B cell (primary cell): ENCODE measurements at regions not wholly inside any gene's neighbourhood (a gene's known extent, or its start where the extent isn't known, plus 50 kb on each side); places are given as distances from the start of the nearest gene placed in this dataset.

Experiments used
- ATAC-seq: fragments of 200-7000 bp; cut with Tn5 transposase; one replicate; pipeline ENCODE4 v1.10.0; 2021; ENCODE audit warnings: low read depth, mild to moderate bottlenecking, moderate number of reproducible peaks, moderate library complexity
- CTCF ChIA-PET: fragments of 350-600 bp; sonication (Branson Sonifier 250); formaldehyde crosslinking; loops from one replicate; lab custom pipeline; 2021; ENCODE audit warnings: antibody characterized with exemption, inconsistent platforms; lab: Charles Lee
- POLR2A ChIA-PET: fragments of 350-600 bp; sonication (Branson Sonifier 250); formaldehyde crosslinking; loops from one replicate; lab custom pipeline; 2021; ENCODE audit warnings: antibody characterized with exemption; lab: Charles Lee
- DNase-seq: peaks from one replicate; pipeline ENCODE4 v3.0.0; 2013
- H2AFZ ChIP-seq: 2 replicates; pipeline ENCODE4 v1.6.1; 2012; ENCODE audit warnings: mild to moderate bottlenecking, low read depth, low read length; ENCODE audit not compliant: insufficient read depth, poor library complexity, severe bottlenecking
- H3K27ac ChIP-seq, 2 donors: 1 replicate in 1 of 2; 2 replicates in 1 of 2; pipeline ENCODE4 v1.5.1; 2012 to 2013; ENCODE audit warnings: low read length in 2 of 2, mild to moderate bottlenecking in 2 of 2, moderate library complexity in 1 of 2
- H3K27me3 ChIP-seq, 4 experiments: fragments of 200-600 bp in 1 of 4; sonication (generic) in 1 of 4; replicated peaks in 1 of 4; 1 replicate in 2 of 4; 2 replicates in 2 of 4; pipeline versions ENCODE4 v1.6.1 to v1.7.0; 2013 to 2016; ENCODE audit warnings: low read length in 3 of 4, mild to moderate bottlenecking in 2 of 4, mixed read lengths in 1 of 4, moderate library complexity in 1 of 4; ENCODE audit not compliant: insufficient read depth in 4 of 4, control insufficient read depth in 3 of 4; ENCODE audit errors: control extremely low read depth in 1 of 4
- H3K36me3 ChIP-seq, 2 experiments: replicated peaks in 1 of 2; 1 replicate in 1 of 2; 2 replicates in 1 of 2; pipeline versions ENCODE4 v1.6.1 to v1.7.1; 2013; ENCODE audit warnings: low read length in 1 of 2; ENCODE audit not compliant: insufficient read depth in 2 of 2, control insufficient read depth in 1 of 2; ENCODE audit errors: control extremely low read depth in 1 of 2, extremely low read depth in 1 of 2
- H3K4me1 ChIP-seq, 2 donors: fragments of 200-600 bp in 1 of 2; sonication (generic) in 1 of 2; 1 replicate in 1 of 2; 2 replicates in 1 of 2; pipeline versions ENCODE4 v1.5.1 to v1.6.1; 2013 to 2017; ENCODE audit warnings: low read length in 2 of 2; ENCODE audit not compliant: control insufficient read depth in 2 of 2, insufficient read depth in 2 of 2
- H3K4me2 ChIP-seq: replicated peaks from 2 replicates; pipeline ENCODE3; 2012; ENCODE audit warnings: mild to moderate bottlenecking, low read depth, low read length; ENCODE audit not compliant: poor library complexity, severe bottlenecking
- H3K4me3 ChIP-seq, 5 experiments: fragments of 200-600 bp in 1 of 5; sonication (generic) in 1 of 5; 1 replicate in 3 of 5; 2 replicates in 2 of 5; pipeline versions ENCODE4 v1.5.1 to v1.7.0; 2011 to 2016; ENCODE audit warnings: low read length in 4 of 5, mild to moderate bottlenecking in 4 of 5, low read depth in 2 of 5, control low read depth in 1 of 5, moderate library complexity in 1 of 5; ENCODE audit not compliant: insufficient read depth in 1 of 5; ENCODE audit errors: control extremely low read depth in 1 of 5, extremely low read depth in 1 of 5
- H3K79me2 ChIP-seq: fragments of 200-600 bp; sonication (generic); one replicate; pipeline ENCODE4 v1.6.0; 2016; ENCODE audit warnings: low read length; ENCODE audit not compliant: control insufficient read depth, insufficient read depth
- H3K9ac ChIP-seq: fragments of 200-600 bp; sonication (generic); 2 replicates; pipeline ENCODE4 v1.6.1; 2017; ENCODE audit warnings: mild to moderate bottlenecking, low read length, moderate library complexity
- H3K9me3 ChIP-seq, 3 donors: one replicate each; pipeline versions ENCODE4 v1.6.1 to v1.7.1; 2013; ENCODE audit warnings: low read length in 2 of 3; ENCODE audit not compliant: control insufficient read depth in 2 of 3, insufficient read depth in 1 of 3; ENCODE audit errors: control extremely low read depth in 1 of 3
- H4K20me1 ChIP-seq: 2 replicates; pipeline ENCODE4 v1.6.0; 2012; ENCODE audit warnings: mild to moderate bottlenecking, low read length; ENCODE audit not compliant: insufficient read depth, control insufficient read depth, poor library complexity, severe bottlenecking
- H3K27ac Mint-ChIP-seq: one replicate; pipeline ENCODE4 v1.8.0; 2021; ENCODE audit warnings: mixed read lengths
- H3K27me3 Mint-ChIP-seq: one replicate; pipeline ENCODE4 v1.8.0; 2021; ENCODE audit warnings: mixed read lengths
- H3K4me1 Mint-ChIP-seq: one replicate; pipeline ENCODE4 v1.8.0; 2021; ENCODE audit warnings: mixed read lengths
- H3K4me3 Mint-ChIP-seq: one replicate; pipeline ENCODE4 v1.8.0; 2021; ENCODE audit warnings: mixed read lengths
- H3K9me3 Mint-ChIP-seq: one replicate; pipeline ENCODE4 v1.8.0; 2022; ENCODE audit warnings: mixed read lengths; ENCODE audit not compliant: insufficient read depth
- CTCF ChIP-seq: fragments of 200-600 bp; IDR thresholded peaks from one replicate; pipeline ENCODE4 v1.8.0; 2022; ENCODE audit warnings: antibody characterized with exemption, mild to moderate bottlenecking
- EZH2 ChIP-seq: IDR thresholded peaks from 2 replicates; pipeline ENCODE4 v1.6.1; 2012; ENCODE audit warnings: borderline replicate concordance, low read depth, mild to moderate bottlenecking, moderate library complexity, low read length; ENCODE audit not compliant: insufficient read depth, poor library complexity, severe bottlenecking
- WGBS: methylation state at CpG from one replicate; pipeline ENCODE4 v1.1.5; 2013; ENCODE audit warnings: missing lambda C conversion rate; ENCODE audit not compliant: insufficient coverage; 5-methylcytosine and 5-hydroxymethylcytosine counted together
- intact Hi-C: fragments of 100-400 bp; cut with micrococcal nuclease; formaldehyde crosslinking; loops from one replicate; pipeline ENCODE4 v1.10.0; 2022

- Mint-ChIP-seq H3K27ac (no peak overlapping the region), H3K4me3 (no peak overlapping the region), H3K27me3 (peaks cover 14% of the 10 kb centered on the region), H3K9me3 (no peaks in the 10 kb centered on the region), H3K4me1 (no peaks in the 10 kb centered on the region)
- TF ChIP-seq EZH2 = no peak
- no peak for TF ChIP-seq CTCF
- no peak overlapping the region for H3K27ac ChIP-seq
- ATAC-seq (no peak), DNase-seq (no peak)
- POLR2A ChIA-PET = no interaction called here
- H3K4me3 ChIP-seq = no peak overlapping the region
- H2AFZ ChIP-seq = no peak overlapping the region
- no peaks in the 10 kb centered on the region for H4K20me1 ChIP-seq
- no peak overlapping the region for H3K9ac ChIP-seq
- no peaks in the 10 kb centered on the region for H3K4me1 ChIP-seq
- no peaks in the 10 kb centered on the region for H3K79me2 ChIP-seq
- no peaks in the 10 kb centered on the region for H3K27me3 ChIP-seq
- CTCF ChIA-PET = no interaction called here
- H3K36me3 ChIP-seq = no peaks in the 10 kb centered on the region
- intact Hi-C loops = no loop called here
- no peaks in the 10 kb centered on the region for H3K9me3 ChIP-seq
- no peak overlapping the region for H3K4me2 ChIP-seq
Measured at GRCh38 chr3:132231633-132232032, 85.6 kb upstream of the ACP3 start.

GRCh38 chr3:132232231-132232792 is 84.9 kb upstream of the ACP3 start:
- Histone ChIP-seq H3K4me1 (no peaks in the 10 kb centered on the region), H3K9me3 (no peaks in the 10 kb centered on the region), H3K36me3 (no peaks in the 10 kb centered on the region), H3K79me2 (no peaks in the 10 kb centered on the region), H4K20me1 (no peaks in the 10 kb centered on the region), H3K4me3 (no peak overlapping the region), H3K9ac (no peak overlapping the region), H2AFZ (no peak overlapping the region), H3K27me3 (no peaks in the 10 kb centered on the region), H3K27ac (no peak overlapping the region), H3K4me2 (no peak overlapping the region)
- Mint-ChIP-seq H3K27ac (no peak overlapping the region), H3K27me3 (peaks cover 10% of the 10 kb centered on the region), H3K4me1 (no peaks in the 10 kb centered on the region), H3K4me3 (no peak overlapping the region), H3K9me3 (no peaks in the 10 kb centered on the region)
- no CpG with 5 or more reads among the region's 2 CpGs for WGBS
- TF ChIP-seq CTCF = no peak
- no peak for TF ChIP-seq EZH2
- POLR2A ChIA-PET = no interaction called here
- DNase-seq (no peak), ATAC-seq (no peak)
- CTCF ChIA-PET = no interaction called here
- intact Hi-C loops = no loop called here
